ENCODE measurements at regions not wholly inside any gene's neighbourhood (a gene's known extent, or its start where the extent isn't known, plus 50 kb on each side); places are given as distances from the start of the nearest gene placed in this dataset.

DNA sequence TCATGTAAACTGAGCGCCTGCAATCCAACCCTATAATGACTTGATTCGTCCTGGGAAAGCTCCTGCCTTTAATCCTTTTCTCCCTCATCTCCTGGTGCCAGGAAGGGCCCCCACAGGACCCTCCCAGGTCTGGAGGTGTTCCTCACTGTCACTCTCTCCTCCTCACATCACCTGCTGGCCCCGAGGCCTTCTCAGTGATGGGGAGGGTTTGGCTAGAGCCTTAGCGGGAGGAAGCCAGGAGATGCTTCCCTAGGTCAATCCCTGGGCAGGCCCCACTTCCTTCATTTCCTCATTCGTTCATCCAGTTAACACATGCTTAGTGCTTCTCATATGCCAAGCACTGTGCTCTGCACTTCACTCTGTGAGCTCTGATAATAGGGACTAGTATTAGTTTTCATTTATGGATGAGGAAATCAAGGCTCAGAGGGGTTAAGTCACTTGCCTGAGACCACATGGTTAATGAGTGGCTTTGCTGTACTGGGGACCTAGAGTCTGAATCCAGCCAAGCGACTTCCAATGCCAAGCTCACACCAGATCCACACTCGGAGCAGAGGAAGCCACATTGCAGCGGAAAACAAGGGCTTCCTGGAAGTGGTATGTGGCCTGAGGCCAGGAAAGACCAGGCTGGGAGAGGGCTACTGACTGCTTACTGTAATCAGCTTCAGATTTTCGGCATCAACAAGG is 50.3 kb upstream of the CHRNB4 start:
- no peak overlapping the region for H3K27ac ChIP-seq (ENCODE audit: extremely low read length, insufficient read depth, low read length)
- H3K9ac ChIP-seq (ENCODE audit: insufficient read depth, low read depth, low read length) = no peak overlapping the region
- in situ Hi-C loops (cut with HindIII; ENCODE audit: extremely low pct_ligation_motif_present, low pct_unique_long_range_greater_than_20kb) = no loop called here
- DNase-seq (ENCODE audit: low spot score) (no peak), FAIRE-seq (no peak), ATAC-seq (no peak)
- no peaks in the 10 kb centered on the region for H3K9me3 ChIP-seq (ENCODE audit: low read length)
- H4K20me1 ChIP-seq (ENCODE audit: insufficient read depth, low read length) = no peaks in the 10 kb centered on the region
- H3K27me3 ChIP-seq (ENCODE audit: control insufficient read depth in 1 of 2, insufficient read depth in 2 of 2, low read length in 2 of 2) = 0 out of 5 replicates have a peak, but pooled peaks cover 0 to 3% of the 10 kb centered on the region in 2 experiments
- CTCF ChIA-PET (ENCODE audit: low intra/inter-chr PET ratio, low total read pairs) = no interaction called here
- POLR2A ChIA-PET = no interaction called here
- no peak overlapping the region for H3K4me3 ChIP-seq (replicated peaks in 1 of 3; ENCODE audit: insufficient read depth in 1 of 3, low read depth in 2 of 3, low read length in 3 of 3)
- intact Hi-C loops (cut with micrococcal nuclease; ENCODE audit: unreplicated experiment) = no loop called here
- no peaks in the 10 kb centered on the region for H3K79me2 ChIP-seq (ENCODE audit: insufficient read depth, low read length)
- no peaks in the 10 kb centered on the region for H3K4me1 ChIP-seq (ENCODE audit: insufficient read depth, low read length)
- WGBS (ENCODE audit: low lambda C conversion rate) = 13% methylated on average over 7 of the region's 9 CpGs
- no peak overlapping the region for H2AFZ ChIP-seq (ENCODE audit: low read length)
- H3K36me3 ChIP-seq (replicated peaks in 1 of 2; ENCODE audit: control insufficient read depth in 1 of 2, insufficient read depth in 2 of 2, low read length in 2 of 2) = no peaks in the 10 kb centered on the region
- BruUV-seq (replicated peaks) = no TSS peak
- H3K4me2 ChIP-seq (ENCODE audit: low read depth, low read length) = no peak overlapping the region
- no peak for TF ChIP-seq RXRA (CRISPR knock-in tag; IDR thresholded peaks at IDR 0.05)
- TF ChIP-seq, protein P1, sequence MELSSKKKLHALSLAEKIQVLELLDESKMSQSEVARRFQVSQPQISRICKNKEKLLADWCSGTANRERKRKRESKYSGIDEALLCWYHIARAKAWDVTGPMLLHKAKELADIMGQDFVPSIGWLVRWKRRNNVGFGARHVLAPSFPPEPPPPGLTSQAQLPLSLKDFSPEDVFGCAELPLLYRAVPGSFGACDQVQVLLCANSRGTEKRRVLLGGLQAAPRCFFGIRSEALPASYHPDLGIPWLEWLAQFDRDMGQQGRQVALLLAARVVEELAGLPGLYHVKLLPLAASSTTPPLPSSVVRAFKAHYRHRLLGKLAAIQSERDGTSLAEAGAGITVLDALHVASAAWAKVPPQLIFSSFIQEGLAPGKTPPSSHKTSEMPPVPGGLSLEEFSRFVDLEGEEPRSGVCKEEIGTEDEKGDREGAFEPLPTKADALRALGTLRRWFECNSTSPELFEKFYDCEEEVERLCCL (CRISPR knock-in tag; IDR thresholded peaks at IDR 0.05; ENCODE audit: borderline replicate concordance) = no peak

Measured in HepG2 (cell line).